IMR-90 (cell line): ENCODE measurements at regions not wholly inside any gene's neighbourhood (a gene's known extent, or its start where the extent isn't known, plus 50 kb on each side); places are given as distances from the start of the nearest gene placed in this dataset.
"Not testable (repeated sequence)": the region's sequence is repeated elsewhere in the genome, so short reads cannot be mapped to it uniquely, and the experiment has no call there.

Source experiments
- ATAC-seq: fragments of 200-7000 bp; cut with Tn5 transposase; 2 replicates; pipeline ENCODE4 v1.9.1; 2020; ENCODE audit warnings: low read depth, mild to moderate bottlenecking, moderate library complexity
- BruUV-seq: library from RNA; stranded (reverse); fragments of 400-500 nt; replicated peaks from 2 replicates; lab custom pipeline; 2021; lab: Mats Ljungman, UMichigan
- CTCF ChIA-PET: fragments of 300-600 bp; formaldehyde crosslinking; extraction: SDS; loops from one replicate; lab custom pipeline; 2021; ENCODE audit warnings: antibody characterized with exemption; lab: Yijun Ruan, JAX
- POLR2A ChIA-PET: fragments of 300-600 bp; sonication (Branson Sonifier 250); formaldehyde crosslinking; loops from one replicate; lab custom pipeline; 2022; ENCODE audit warnings: antibody characterized with exemption; ENCODE audit not compliant: unreplicated experiment; lab: Charles Lee
- DNase-seq: peaks from one replicate; pipeline ENCODE4 v3.0.0; 2013
- H2AFZ ChIP-seq: replicated peaks from 2 replicates; pipeline ENCODE3; 2013; ENCODE audit warnings: low read length, mild to moderate bottlenecking; ENCODE audit not compliant: poor library complexity
- H2AK5ac ChIP-seq: 2 replicates; pipeline ENCODE4 v1.6.1; 2013; ENCODE audit warnings: low read depth, low read length, inconsistent platforms
- H2AK9ac ChIP-seq: replicated peaks from 2 replicates; pipeline ENCODE3; 2013; ENCODE audit warnings: mild to moderate bottlenecking, low read depth, low read length, moderate library complexity; ENCODE audit not compliant: poor library complexity
- H2BK120ac ChIP-seq: 2 replicates; pipeline ENCODE4 v1.6.1; 2013; ENCODE audit warnings: low read depth, low read length, inconsistent platforms
- H2BK15ac ChIP-seq: 3 replicates; pipeline ENCODE4 v1.6.1; 2013; ENCODE audit warnings: low read depth, low read length, inconsistent platforms
- H2BK20ac ChIP-seq: 2 replicates; pipeline ENCODE4 v1.6.1; 2013; ENCODE audit warnings: low read depth, mild to moderate bottlenecking, inconsistent platforms, low read length, moderate library complexity
- H2BK5ac ChIP-seq: 2 replicates; pipeline ENCODE4 v1.6.1; 2013; ENCODE audit warnings: mild to moderate bottlenecking, low read depth, low read length, inconsistent platforms; ENCODE audit not compliant: poor library complexity, severe bottlenecking
- H3K14ac ChIP-seq: replicated peaks from 2 replicates; pipeline ENCODE4 v1.6.1; 2013; ENCODE audit warnings: low read depth, low read length, inconsistent platforms
- H3K18ac ChIP-seq: 2 replicates; pipeline ENCODE4 v1.6.1; 2013; ENCODE audit warnings: low read depth, low read length, control low read depth
- H3K23ac ChIP-seq: 2 replicates; pipeline ENCODE4 v1.6.1; 2013; ENCODE audit warnings: low read depth, low read length, inconsistent platforms
- H3K27ac ChIP-seq: 2 replicates; pipeline ENCODE4 v1.5.1; 2013; ENCODE audit warnings: mild to moderate bottlenecking, control low read depth, low read length; ENCODE audit not compliant: insufficient read depth
- H3K27me3 ChIP-seq: 2 replicates; pipeline ENCODE4 v1.6.1; 2013; ENCODE audit warnings: low read length; ENCODE audit not compliant: control insufficient read depth, insufficient read depth
- H3K36me3 ChIP-seq: 2 replicates; pipeline ENCODE4 v1.6.1; 2013; ENCODE audit warnings: low read length, mixed read lengths; ENCODE audit not compliant: control insufficient read depth, insufficient read depth
- H3K4ac ChIP-seq: 2 replicates; pipeline ENCODE4 v1.6.1; 2013; ENCODE audit warnings: low read depth, low read length, inconsistent platforms
- H3K4me1 ChIP-seq: 2 replicates; pipeline ENCODE4 v1.6.1; 2013; ENCODE audit warnings: low read length, mixed read lengths; ENCODE audit not compliant: control insufficient read depth, insufficient read depth
- H3K4me2 ChIP-seq: 2 replicates; pipeline ENCODE4 v1.6.1; 2013; ENCODE audit warnings: low read depth, mild to moderate bottlenecking, control low read depth, low read length, moderate library complexity
- H3K4me3 ChIP-seq: 2 replicates; pipeline ENCODE4 v1.5.1; 2013; ENCODE audit warnings: low read depth, mild to moderate bottlenecking, control low read depth, low read length, moderate library complexity; ENCODE audit not compliant: insufficient read depth
- H3K56ac ChIP-seq: 2 replicates; pipeline ENCODE4 v1.6.1; 2013; ENCODE audit warnings: low read length, inconsistent platforms; ENCODE audit not compliant: insufficient read depth; ENCODE audit errors: extremely low read depth
- H3K79me1 ChIP-seq, 2 experiments: 2 replicates each; pipeline ENCODE4 v1.6.1; 2013; ENCODE audit warnings: low read length in 2 of 2, inconsistent platforms in 1 of 2, low read depth in 1 of 2
- H3K9ac ChIP-seq: 2 replicates; pipeline ENCODE4 v1.6.1; 2013; ENCODE audit warnings: low read depth, low read length, control low read depth
- H3K9me1 ChIP-seq: 2 replicates; pipeline ENCODE4 v1.6.1; 2013; ENCODE audit warnings: low read length, inconsistent platforms; ENCODE audit not compliant: insufficient read depth
- H3K9me3 ChIP-seq: 2 replicates; pipeline ENCODE4 v1.6.1; 2013; ENCODE audit warnings: low read length; ENCODE audit not compliant: control insufficient read depth, insufficient read depth
- H4K20me1 ChIP-seq: 2 replicates; pipeline ENCODE4 v1.6.1; 2013; ENCODE audit warnings: low read length, inconsistent platforms; ENCODE audit not compliant: insufficient read depth
- H4K5ac ChIP-seq: 2 replicates; pipeline ENCODE4 v1.6.1; 2013; ENCODE audit warnings: mild to moderate bottlenecking, low read depth, low read length, control low read depth
- H4K8ac ChIP-seq, 2 experiments: 2 replicates each; pipeline ENCODE4 v1.6.1; 2013; ENCODE audit warnings: low read depth in 2 of 2, low read length in 2 of 2, control low read depth in 1 of 2, inconsistent platforms in 1 of 2
- H4K91ac ChIP-seq: 2 replicates; pipeline ENCODE4 v1.6.1; 2013; ENCODE audit warnings: low read depth, low read length, inconsistent platforms; ENCODE audit not compliant: insufficient read depth
- BHLHE40 ChIP-seq: fragments of 150-350 bp; IDR thresholded peaks from 2 replicates; pipeline ENCODE4 v1.6.1; 2016; ENCODE audit warnings: mild to moderate bottlenecking, low read depth, low read length
- CHD1 ChIP-seq: IDR thresholded peaks from 2 replicates; pipeline ENCODE4 v1.6.1; 2012; ENCODE audit warnings: low read depth, low read length, improper control_type of control experiment
- MAZ ChIP-seq: IDR thresholded peaks from 2 replicates; pipeline ENCODE4 v1.6.1; 2012; ENCODE audit warnings: low read depth, mild to moderate bottlenecking, low read length, improper control_type of control experiment, moderate library complexity, borderline replicate concordance
- MXI1 ChIP-seq: IDR thresholded peaks from 2 replicates; pipeline ENCODE4 v1.6.1; 2012; ENCODE audit warnings: low read depth, mild to moderate bottlenecking, low read length, moderate library complexity, borderline replicate concordance
- RAD21 ChIP-seq: IDR thresholded peaks from 2 replicates; pipeline ENCODE4 v1.6.1; 2012; ENCODE audit warnings: low read length, improper control_type of control experiment
- RCOR1 ChIP-seq: IDR thresholded peaks from 2 replicates; pipeline ENCODE4 v1.6.1; 2012; ENCODE audit warnings: mild to moderate bottlenecking, low read length, improper control_type of control experiment; ENCODE audit not compliant: insufficient replicate concordance
- WGBS, 2 experiments: methylation state at CpG; one replicate each; pipeline versions ENCODE4 v1.1.5 to v1.1.7; 2013; ENCODE audit warnings: missing lambda C conversion rate in 2 of 2; ENCODE audit not compliant: insufficient read length in 1 of 2; ENCODE audit errors: extremely low coverage in 2 of 2; 5-methylcytosine and 5-hydroxymethylcytosine counted together
- dilution Hi-C: fragments of 300-500 bp; cut with HindIII; formaldehyde crosslinking; loops from one replicate; pipeline ENCODE4 v1.14.3; 2018; ENCODE audit warnings: low sequenced_read_pairs; ENCODE audit not compliant: unreplicated experiment
- in situ Hi-C: fragments of 300-500 bp; cut with MboI; formaldehyde crosslinking; loops from 3 replicates; pipeline ENCODE4 v1.14.3; 2019; ENCODE audit warnings: low sequenced_read_pairs, inconsistent platforms, mixed read lengths
- intact Hi-C: fragments of 100-400 bp; cut with micrococcal nuclease; formaldehyde crosslinking; loops from 2 replicates; pipeline ENCODE4 v1.10.0; 2022

DNA sequence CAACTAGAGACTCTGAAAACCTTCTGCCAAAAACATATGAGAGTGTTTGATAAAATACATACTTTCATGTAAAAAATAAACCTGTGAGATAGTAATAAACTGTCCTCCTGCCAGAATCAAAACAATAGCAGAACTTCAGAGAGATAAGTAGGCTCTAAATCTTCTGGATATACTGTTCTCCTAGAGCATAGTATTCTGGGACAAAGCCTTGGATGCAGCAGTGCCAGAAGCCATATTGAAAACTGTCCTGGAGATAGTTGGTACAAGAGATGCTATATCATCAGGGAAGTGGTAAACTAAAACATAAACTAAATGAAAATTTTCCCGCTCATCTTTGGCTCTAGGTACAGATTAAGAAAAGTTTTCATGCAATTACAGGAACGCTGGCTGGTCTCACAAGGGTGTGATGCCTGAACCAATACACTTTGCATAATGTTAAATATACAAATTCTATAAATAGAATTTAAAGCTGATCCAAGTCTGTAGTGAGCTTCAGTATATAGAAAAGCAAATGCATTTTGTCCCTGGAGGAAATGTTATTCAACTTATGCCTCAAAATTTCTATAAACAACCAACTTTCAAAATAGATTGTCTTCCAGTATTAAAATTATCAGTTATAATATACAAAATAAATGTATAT is 355.6 kb downstream of the ADAMTS20 start:
- H3K4me1 ChIP-seq, result no peaks in the 10 kb centered on the region
- no peak overlapping the region for H2BK20ac ChIP-seq
- H2BK120ac ChIP-seq, result no peak overlapping the region
- in situ Hi-C loops (no loop called here), intact Hi-C loops (no loop called here), dilution Hi-C loops (no loop called here)
- no peaks in the 10 kb centered on the region for H3K9me1 ChIP-seq
- no CpG with 5 or more reads among the region's 2 CpGs for WGBS, 2 experiments
- no peak overlapping the region for H3K18ac ChIP-seq
- no peak overlapping the region for H2BK5ac ChIP-seq
- no peak overlapping the region for H4K8ac ChIP-seq
- H4K5ac ChIP-seq, result no peak overlapping the region
- no peak overlapping the region for H3K4ac ChIP-seq
- no peaks in the 10 kb centered on the region for H3K36me3 ChIP-seq
- no peaks in the 10 kb centered on the region for H3K27me3 ChIP-seq
- no peaks in the 10 kb centered on the region for H3K9me3 ChIP-seq
- H2AK9ac ChIP-seq, result no peak overlapping the region
- TF ChIP-seq MAZ (no peak), RCOR1 (no peak), CHD1 (no peak), MXI1 (no peak), BHLHE40 (no peak), RAD21 (no peak)
- DNase-seq (no peak), ATAC-seq (no peak)
- no peak overlapping the region for H3K14ac ChIP-seq
- BruUV-seq, result no TSS peak
- no peak overlapping the region for H3K27ac ChIP-seq
- H4K20me1 ChIP-seq, result no peaks in the 10 kb centered on the region
- no peak overlapping the region for H4K91ac ChIP-seq
- no peak overlapping the region for H3K56ac ChIP-seq
- no peak overlapping the region for H3K9ac ChIP-seq
- ChIA-PET CTCF (no interaction called here), POLR2A (no interaction called here)
- H2BK15ac ChIP-seq, result no peak overlapping the region
- H3K23ac ChIP-seq, result no peak overlapping the region
- no peaks in the 10 kb centered on the region for H3K79me1 ChIP-seq
- no peak overlapping the region for H2AFZ ChIP-seq
- H2AK5ac ChIP-seq, result no peak overlapping the region
- H3K4me2 ChIP-seq, result no peak overlapping the region
- H3K4me3 ChIP-seq, result no peak overlapping the region

GRCh38 chr12:43193096-43193495 is 358.9 kb downstream of the ADAMTS20 start:
- H3K56ac ChIP-seq, H3K79me1 ChIP-seq, in situ Hi-C loops, DNase-seq, H3K4me1 ChIP-seq, H3K9me3 ChIP-seq, H3K4me3 ChIP-seq, H2AK5ac ChIP-seq, H4K20me1 ChIP-seq, H3K9ac ChIP-seq, H4K8ac ChIP-seq, H2BK120ac ChIP-seq, POLR2A ChIA-PET, dilution Hi-C loops, H2BK20ac ChIP-seq, H3K36me3 ChIP-seq, H3K14ac ChIP-seq, H3K4me2 ChIP-seq, intact Hi-C loops, H3K4ac ChIP-seq, CTCF ChIA-PET, H4K5ac ChIP-seq, H2AFZ ChIP-seq, H2BK5ac ChIP-seq, H3K23ac ChIP-seq, H3K27me3 ChIP-seq, BruUV-seq, H3K27ac ChIP-seq, H3K18ac ChIP-seq, H4K91ac ChIP-seq, H3K9me1 ChIP-seq, ATAC-seq, H2AK9ac ChIP-seq, H2BK15ac ChIP-seq: not testable (repeated sequence)
- no CpG with 5 or more reads among the region's 2 CpGs for WGBS, 2 experiments
